ENCODE measurements at regions not wholly inside any gene's neighbourhood (a gene's known extent, or its start where the extent isn't known, plus 50 kb on each side); places are given as distances from the start of the nearest gene placed in this dataset.
"Not testable (repeated sequence)": the region's sequence is repeated elsewhere in the genome, so short reads cannot be mapped to it uniquely, and the experiment has no call there.

DNA sequence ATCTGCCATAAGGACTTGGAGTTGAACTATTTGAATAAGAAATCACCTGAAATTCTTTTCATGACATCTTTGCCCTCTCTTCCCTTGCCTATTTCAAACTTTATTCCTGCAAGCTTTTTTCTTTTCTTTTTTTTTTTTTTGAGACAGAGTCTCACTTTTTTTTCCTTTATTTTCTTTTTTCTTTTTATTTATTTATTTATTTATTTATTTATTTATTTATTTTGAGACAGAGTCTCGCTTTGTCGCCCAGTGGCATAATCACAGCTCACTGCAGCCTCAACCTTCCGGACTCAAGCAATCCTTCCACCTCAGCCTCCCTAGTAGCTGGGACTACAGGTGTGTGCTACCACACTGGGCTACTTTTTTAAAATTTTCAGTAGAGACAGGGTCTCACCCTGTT, 369.3 kb upstream of the ATP11B start:
- no peaks in the 10 kb centered on the region for H3K27me3 ChIP-seq (replicated peaks in 1 of 4; ENCODE audit: control extremely low read depth in 1 of 4, control insufficient read depth in 3 of 4, insufficient read depth in 4 of 4, low read length in 3 of 4)

DNA sequence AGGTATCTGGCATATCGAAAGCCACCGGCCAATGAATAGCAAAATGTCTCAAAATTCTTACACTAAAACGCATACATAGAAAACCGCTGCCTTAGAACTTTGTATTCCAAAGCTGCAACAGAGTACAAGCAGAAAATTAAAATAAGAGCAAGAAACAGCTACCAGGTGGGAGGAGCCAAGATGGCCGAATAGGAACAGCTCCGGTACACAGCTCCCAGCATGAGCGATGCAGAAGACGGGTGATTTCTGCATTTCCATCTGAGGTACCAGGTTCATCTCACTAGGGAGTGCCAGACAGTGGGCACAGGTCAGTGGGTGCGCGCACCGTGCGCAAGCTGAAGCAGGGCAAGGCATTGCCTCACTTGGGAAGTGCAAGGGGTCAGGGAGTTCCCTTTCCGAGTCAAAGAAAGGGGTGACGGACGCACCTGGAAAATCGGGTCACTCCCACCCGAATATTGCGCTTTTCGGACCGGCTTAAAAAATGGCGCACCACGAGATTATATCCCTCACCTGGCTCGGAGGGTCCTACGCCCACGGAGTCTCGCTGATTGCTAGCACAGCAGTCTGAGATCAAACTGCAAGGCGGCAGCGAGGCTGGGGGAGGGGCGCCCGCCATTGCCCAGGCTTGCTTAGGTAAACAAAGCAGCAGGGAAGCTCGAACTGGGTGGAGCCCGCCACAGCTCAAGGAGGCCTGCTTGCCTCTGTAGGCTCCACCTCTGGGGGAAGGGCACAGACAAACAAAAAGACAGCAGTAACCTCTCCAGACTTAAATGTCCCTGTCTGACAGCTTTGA, 367.2 kb upstream of the ATP11B start:
- H3K4me3 ChIP-seq (ENCODE audit: control extremely low read depth in 1 of 5, extremely low read depth in 1 of 5, insufficient read depth in 1 of 5, low read depth in 2 of 5, low read length in 4 of 5); CTCF ChIA-PET; H2AFZ ChIP-seq (ENCODE audit: insufficient read depth, low read depth, low read length, poor library complexity, severe bottlenecking); H3K9me3 Mint-ChIP-seq (ENCODE audit: insufficient read depth); H4K20me1 ChIP-seq (ENCODE audit: control insufficient read depth, insufficient read depth, low read length, poor library complexity, severe bottlenecking); H3K79me2 ChIP-seq (ENCODE audit: control insufficient read depth, insufficient read depth, low read length); POLR2A ChIA-PET; H3K27ac ChIP-seq (ENCODE audit: low read length in 2 of 2); H3K9ac ChIP-seq (ENCODE audit: low read length); H3K4me1 Mint-ChIP-seq; ATAC-seq (ENCODE audit: low read depth); intact Hi-C loops (cut with micrococcal nuclease); H3K27me3 Mint-ChIP-seq; H3K27ac Mint-ChIP-seq; H3K4me1 ChIP-seq (ENCODE audit: control insufficient read depth in 2 of 2, insufficient read depth in 2 of 2, low read length in 2 of 2); H3K36me3 ChIP-seq (replicated peaks in 1 of 2; ENCODE audit: control extremely low read depth in 1 of 2, control insufficient read depth in 1 of 2, extremely low read depth in 1 of 2, insufficient read depth in 2 of 2, low read length in 1 of 2); H3K27me3 ChIP-seq (replicated peaks in 1 of 4; ENCODE audit: control extremely low read depth in 1 of 4, control insufficient read depth in 3 of 4, insufficient read depth in 4 of 4, low read length in 3 of 4); H3K9me3 ChIP-seq (ENCODE audit: control extremely low read depth in 1 of 3, control insufficient read depth in 2 of 3, insufficient read depth in 1 of 3, low read length in 2 of 3); DNase-seq; H3K4me2 ChIP-seq (replicated peaks; ENCODE audit: low read depth, low read length, poor library complexity, severe bottlenecking); H3K4me3 Mint-ChIP-seq: not testable (repeated sequence)
- WGBS (ENCODE audit: insufficient coverage), result 83% methylated on average over 6 of the region's 32 CpGs

More for the DNA sequence above, 369.3 kb upstream of the ATP11B start:
- DNase-seq (no peak), ATAC-seq (ENCODE audit: low read depth) (no peak)
- H3K79me2 ChIP-seq (ENCODE audit: control insufficient read depth, insufficient read depth, low read length), result no peaks in the 10 kb centered on the region
- no peaks in the 10 kb centered on the region for H3K4me1 ChIP-seq (ENCODE audit: control insufficient read depth in 2 of 2, insufficient read depth in 2 of 2, low read length in 2 of 2)
- no peaks in the 10 kb centered on the region for H3K36me3 ChIP-seq (replicated peaks in 1 of 2; ENCODE audit: control extremely low read depth in 1 of 2, control insufficient read depth in 1 of 2, extremely low read depth in 1 of 2, insufficient read depth in 2 of 2, low read length in 1 of 2)
- ChIA-PET POLR2A (no interaction called here), CTCF (no interaction called here)
- WGBS (ENCODE audit: insufficient coverage), result no CpG with 5 or more reads among the region's 3 CpGs
- H3K9me3 ChIP-seq (ENCODE audit: control extremely low read depth in 1 of 3, control insufficient read depth in 2 of 3, insufficient read depth in 1 of 3, low read length in 2 of 3), result no peaks in the 10 kb centered on the region
- Mint-ChIP-seq H3K4me1 (no peaks in the 10 kb centered on the region), H3K27me3 (peaks cover 7% of the 10 kb centered on the region), H3K27ac (no peak overlapping the region), H3K9me3 (ENCODE audit: insufficient read depth) (no peaks in the 10 kb centered on the region), H3K4me3 (no peak overlapping the region)
- no peak overlapping the region for H3K27ac ChIP-seq (ENCODE audit: low read length in 2 of 2)
- no peaks in the 10 kb centered on the region for H4K20me1 ChIP-seq (ENCODE audit: control insufficient read depth, insufficient read depth, low read length, poor library complexity, severe bottlenecking)
- no peak overlapping the region for H3K4me2 ChIP-seq (replicated peaks; ENCODE audit: low read depth, low read length, poor library complexity, severe bottlenecking)
- intact Hi-C loops (cut with micrococcal nuclease), result no loop called here
- no peak overlapping the region for H2AFZ ChIP-seq (ENCODE audit: insufficient read depth, low read depth, low read length, poor library complexity, severe bottlenecking)
- H3K9ac ChIP-seq (ENCODE audit: low read length), result no peak overlapping the region
- TF ChIP-seq, protein P1, sequence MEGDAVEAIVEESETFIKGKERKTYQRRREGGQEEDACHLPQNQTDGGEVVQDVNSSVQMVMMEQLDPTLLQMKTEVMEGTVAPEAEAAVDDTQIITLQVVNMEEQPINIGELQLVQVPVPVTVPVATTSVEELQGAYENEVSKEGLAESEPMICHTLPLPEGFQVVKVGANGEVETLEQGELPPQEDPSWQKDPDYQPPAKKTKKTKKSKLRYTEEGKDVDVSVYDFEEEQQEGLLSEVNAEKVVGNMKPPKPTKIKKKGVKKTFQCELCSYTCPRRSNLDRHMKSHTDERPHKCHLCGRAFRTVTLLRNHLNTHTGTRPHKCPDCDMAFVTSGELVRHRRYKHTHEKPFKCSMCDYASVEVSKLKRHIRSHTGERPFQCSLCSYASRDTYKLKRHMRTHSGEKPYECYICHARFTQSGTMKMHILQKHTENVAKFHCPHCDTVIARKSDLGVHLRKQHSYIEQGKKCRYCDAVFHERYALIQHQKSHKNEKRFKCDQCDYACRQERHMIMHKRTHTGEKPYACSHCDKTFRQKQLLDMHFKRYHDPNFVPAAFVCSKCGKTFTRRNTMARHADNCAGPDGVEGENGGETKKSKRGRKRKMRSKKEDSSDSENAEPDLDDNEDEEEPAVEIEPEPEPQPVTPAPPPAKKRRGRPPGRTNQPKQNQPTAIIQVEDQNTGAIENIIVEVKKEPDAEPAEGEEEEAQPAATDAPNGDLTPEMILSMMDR (IDR thresholded peaks at IDR 0.05), result no peak
- TF ChIP-seq EZH2 (IDR thresholded peaks at IDR 0.05; ENCODE audit: borderline replicate concordance, insufficient read depth, low read depth, low read length, poor library complexity, severe bottlenecking), result no peak
- H3K4me3 ChIP-seq (ENCODE audit: control extremely low read depth in 1 of 5, extremely low read depth in 1 of 5, insufficient read depth in 1 of 5, low read depth in 2 of 5, low read length in 4 of 5), result no peak overlapping the region

DNA sequence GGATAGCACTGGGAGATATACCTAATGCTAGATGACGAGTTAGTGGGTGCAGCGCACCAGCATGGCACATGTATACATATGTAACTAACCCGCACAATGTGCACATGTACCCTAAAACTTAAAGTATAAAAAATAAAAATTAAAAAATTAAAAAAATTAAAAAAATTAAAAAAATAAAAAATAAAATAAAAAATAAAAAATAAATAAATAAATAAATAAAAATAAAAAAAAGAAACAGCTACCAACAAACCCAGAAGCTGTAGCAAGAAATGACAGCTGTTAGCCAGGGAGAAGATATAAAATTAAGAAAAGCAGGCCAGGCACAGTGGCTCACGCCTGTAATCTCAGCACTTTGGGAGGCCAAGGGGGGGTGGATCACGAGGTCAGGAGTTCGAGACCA, 361.3 kb upstream of the ATP11B start:
- CTCF ChIA-PET; H3K4me3 ChIP-seq (ENCODE audit: control extremely low read depth in 1 of 5, extremely low read depth in 1 of 5, insufficient read depth in 1 of 5, low read depth in 2 of 5, low read length in 4 of 5); H4K20me1 ChIP-seq (ENCODE audit: control insufficient read depth, insufficient read depth, low read length, poor library complexity, severe bottlenecking); H3K36me3 ChIP-seq (replicated peaks in 1 of 2; ENCODE audit: control extremely low read depth in 1 of 2, control insufficient read depth in 1 of 2, extremely low read depth in 1 of 2, insufficient read depth in 2 of 2, low read length in 1 of 2); H3K27ac ChIP-seq (ENCODE audit: low read length in 2 of 2); H3K27me3 ChIP-seq (replicated peaks in 1 of 4; ENCODE audit: control extremely low read depth in 1 of 4, control insufficient read depth in 3 of 4, insufficient read depth in 4 of 4, low read length in 3 of 4); H3K9ac ChIP-seq (ENCODE audit: low read length); DNase-seq; H3K4me3 Mint-ChIP-seq; H3K4me2 ChIP-seq (replicated peaks; ENCODE audit: low read depth, low read length, poor library complexity, severe bottlenecking); ATAC-seq (ENCODE audit: low read depth); H3K4me1 Mint-ChIP-seq; H3K9me3 Mint-ChIP-seq (ENCODE audit: insufficient read depth); H2AFZ ChIP-seq (ENCODE audit: insufficient read depth, low read depth, low read length, poor library complexity, severe bottlenecking); H3K79me2 ChIP-seq (ENCODE audit: control insufficient read depth, insufficient read depth, low read length); H3K27ac Mint-ChIP-seq; H3K27me3 Mint-ChIP-seq; H3K9me3 ChIP-seq (ENCODE audit: control extremely low read depth in 1 of 3, control insufficient read depth in 2 of 3, insufficient read depth in 1 of 3, low read length in 2 of 3); intact Hi-C loops (cut with micrococcal nuclease); H3K4me1 ChIP-seq (ENCODE audit: control insufficient read depth in 2 of 2, insufficient read depth in 2 of 2, low read length in 2 of 2); POLR2A ChIA-PET: not testable (repeated sequence)
- WGBS (ENCODE audit: insufficient coverage), result 93% methylated on average over 2 of the region's 6 CpGs
